ENCODE measurements at regions not wholly inside any gene's neighbourhood (a gene's known extent, or its start where the extent isn't known, plus 50 kb on each side); places are given as distances from the start of the nearest gene placed in this dataset.

DNA sequence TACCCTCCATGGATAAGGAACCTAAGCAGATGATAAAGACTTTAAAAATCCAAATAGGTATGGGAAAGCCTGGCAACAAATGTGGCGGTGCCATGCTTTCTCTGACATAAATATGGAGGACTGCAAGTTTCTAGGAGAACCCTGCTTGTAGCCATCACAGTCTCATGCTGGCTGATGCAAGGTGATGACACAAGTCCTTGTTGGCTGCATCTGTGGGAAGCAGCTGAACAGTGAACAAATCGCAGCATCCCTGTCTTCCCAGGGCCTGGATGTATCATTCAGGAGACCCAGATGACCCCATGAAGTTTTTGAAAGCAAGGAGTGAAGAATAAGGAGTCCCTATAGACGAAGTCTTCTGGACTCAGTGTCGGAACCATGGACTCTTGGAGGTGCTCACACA, 234.4 kb upstream of the HS3ST1 start:
- TF ChIP-seq, protein P1, sequence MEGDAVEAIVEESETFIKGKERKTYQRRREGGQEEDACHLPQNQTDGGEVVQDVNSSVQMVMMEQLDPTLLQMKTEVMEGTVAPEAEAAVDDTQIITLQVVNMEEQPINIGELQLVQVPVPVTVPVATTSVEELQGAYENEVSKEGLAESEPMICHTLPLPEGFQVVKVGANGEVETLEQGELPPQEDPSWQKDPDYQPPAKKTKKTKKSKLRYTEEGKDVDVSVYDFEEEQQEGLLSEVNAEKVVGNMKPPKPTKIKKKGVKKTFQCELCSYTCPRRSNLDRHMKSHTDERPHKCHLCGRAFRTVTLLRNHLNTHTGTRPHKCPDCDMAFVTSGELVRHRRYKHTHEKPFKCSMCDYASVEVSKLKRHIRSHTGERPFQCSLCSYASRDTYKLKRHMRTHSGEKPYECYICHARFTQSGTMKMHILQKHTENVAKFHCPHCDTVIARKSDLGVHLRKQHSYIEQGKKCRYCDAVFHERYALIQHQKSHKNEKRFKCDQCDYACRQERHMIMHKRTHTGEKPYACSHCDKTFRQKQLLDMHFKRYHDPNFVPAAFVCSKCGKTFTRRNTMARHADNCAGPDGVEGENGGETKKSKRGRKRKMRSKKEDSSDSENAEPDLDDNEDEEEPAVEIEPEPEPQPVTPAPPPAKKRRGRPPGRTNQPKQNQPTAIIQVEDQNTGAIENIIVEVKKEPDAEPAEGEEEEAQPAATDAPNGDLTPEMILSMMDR (conservative IDR thresholded peaks at IDR 0.05; ENCODE audit: low read depth, low read length): no peak
- TF ChIP-seq EZH2 (IDR thresholded peaks at IDR 0.05; ENCODE audit: borderline replicate concordance, low read depth, low read length, poor library complexity, severe bottlenecking): no peak

Data from A673 (cell line).